ENCODE measurements at regions not wholly inside any gene's neighbourhood (a gene's known extent, or its start where the extent isn't known, plus 50 kb on each side); places are given as distances from the start of the nearest gene placed in this dataset.

GRCh38 chr5:165712011-165712410, 2206.6 kb downstream of the MAT2B start:
- intact Hi-C loops (cut with DNase I; ENCODE audit: low total_unique reads) = no loop called here
- Histone ChIP-seq H3K36me3 (no peaks in the 10 kb centered on the region), H3K27me3 (replicated peaks in 1 of 7) (no peaks in the 10 kb centered on the region), H3K27ac (no peak overlapping the region), H3K4me3 (no peak overlapping the region), H3K9me3 (peaks cover 0 to 4% (median 0%) of the 10 kb centered on the region in 8 donors), H3K4me1 (no peaks in the 10 kb centered on the region)
- WGBS, 5 donors = 74 to 87% (median 81%) methylated on average over 3 of the region's 3 CpGs
- no peak for TF ChIP-seq CTCF (IDR thresholded peaks at IDR 0.05 in 8 of 11, conservative IDR thresholded peaks at IDR 0.05 in 3 of 11)
- TF ChIP-seq POLR2A (IDR thresholded peaks at IDR 0.05) = no peak
- no peak for TF ChIP-seq POLR2AphosphoS5 (IDR thresholded peaks at IDR 0.05)
- DNase-seq = no peak

GRCh38 chr5:165714598-165714997, 2209.2 kb downstream of the MAT2B start:
- no peaks in the 10 kb centered on the region for H3K4me1 ChIP-seq
- DNase-seq = no peak
- no peaks in the 10 kb centered on the region for H3K27me3 ChIP-seq (replicated peaks in 1 of 7)
- intact Hi-C loops (cut with DNase I; ENCODE audit: low total_unique reads) = no loop called here
- H3K4me3 ChIP-seq = no peak overlapping the region
- WGBS, 5 donors = 83 to 95% (median 88%) methylated on average over 1 of the region's 1 CpG
- no peaks in the 10 kb centered on the region for H3K36me3 ChIP-seq
- H3K9me3 ChIP-seq = peaks cover 0 to 4% (median under 1%) of the 10 kb centered on the region in 8 donors
- no peak overlapping the region for H3K27ac ChIP-seq
- TF ChIP-seq POLR2AphosphoS5 (IDR thresholded peaks at IDR 0.05) (no peak), CTCF (IDR thresholded peaks at IDR 0.05 in 8 of 11, conservative IDR thresholded peaks at IDR 0.05 in 3 of 11) (no peak), POLR2A (IDR thresholded peaks at IDR 0.05) (no peak)

- no peaks in the 10 kb centered on the region for H3K27me3 ChIP-seq (replicated peaks in 1 of 7)
- no peaks in the 10 kb centered on the region for H3K4me1 ChIP-seq
- H3K36me3 ChIP-seq = no peaks in the 10 kb centered on the region
- intact Hi-C loops (cut with DNase I; ENCODE audit: low total_unique reads) = no loop called here
- no peak overlapping the region for H3K4me3 ChIP-seq
- 80 to 93% (median 92%) methylated on average over 3 of the region's 3 CpGs for WGBS, 5 donors
- peaks cover 0 to 6% (median 2%) of the 10 kb centered on the region in 8 donors for H3K9me3 ChIP-seq
- H3K27ac ChIP-seq = no peak overlapping the region
- TF ChIP-seq POLR2AphosphoS5 (IDR thresholded peaks at IDR 0.05) (no peak), CTCF (IDR thresholded peaks at IDR 0.05 in 8 of 11, conservative IDR thresholded peaks at IDR 0.05 in 3 of 11) (no peak), POLR2A (IDR thresholded peaks at IDR 0.05) (no peak)
- DNase-seq = no peak
Measured at GRCh38 chr5:165720901-165721300, 2215.5 kb downstream of the MAT2B start.

GRCh38 chr5:165722401-165722800, 2217.0 kb downstream of the MAT2B start:
- Histone ChIP-seq H3K36me3 (no peaks in the 10 kb centered on the region), H3K4me1 (no peaks in the 10 kb centered on the region), H3K4me3 (no peak overlapping the region), H3K27me3 (replicated peaks in 1 of 7) (no peaks in the 10 kb centered on the region), H3K27ac (no peak overlapping the region), H3K9me3 (peaks cover 0 to 10% (median 2%) of the 10 kb centered on the region in 8 donors)
- intact Hi-C loops (cut with DNase I; ENCODE audit: low total_unique reads) = no loop called here
- no peak for DNase-seq
- 85 to 97% (median 95%) methylated on average over 2 of the region's 2 CpGs for WGBS, 5 donors
- TF ChIP-seq POLR2A (IDR thresholded peaks at IDR 0.05) (no peak), POLR2AphosphoS5 (IDR thresholded peaks at IDR 0.05) (no peak), CTCF (IDR thresholded peaks at IDR 0.05 in 8 of 11, conservative IDR thresholded peaks at IDR 0.05 in 3 of 11) (no peak)
